Left ventricle myocardium inferior (tissue), 1 donor: ENCODE measurements at regions not wholly inside any gene's neighbourhood (a gene's known extent, or its start where the extent isn't known, plus 50 kb on each side); places are given as distances from the start of the nearest gene placed in this dataset.

Source experiments
- DNase-seq: peaks from one replicate; pipeline ENCODE4 v3.0.0-alpha.2; 2020
- H3K27ac ChIP-seq: fragments of 200-600 bp; replicated peaks from 2 replicates; pipeline ENCODE4 v1.8.0; 2021
- H3K27me3 ChIP-seq: fragments of 200-600 bp; 2 replicates; pipeline ENCODE4 v1.8.0; 2021; ENCODE audit warnings: low read depth
- H3K36me3 ChIP-seq: fragments of 200-600 bp; 2 replicates; pipeline ENCODE4 v1.8.0; 2021
- H3K4me1 ChIP-seq: fragments of 200-600 bp; 2 replicates; pipeline ENCODE4 v1.8.0; 2021
- H3K4me3 ChIP-seq: fragments of 200-600 bp; 2 replicates; pipeline ENCODE4 v1.8.0; 2021; ENCODE audit warnings: mild to moderate bottlenecking, moderate library complexity
- H3K9me3 ChIP-seq: fragments of 200-600 bp; replicated peaks from 2 replicates; pipeline ENCODE4 v1.8.0; 2021
- intact Hi-C: fragments of 100-400 bp; cut with micrococcal nuclease; formaldehyde crosslinking; loops from one replicate; pipeline ENCODE4 v1.11.0; 2022
- TF ChIP-seq, protein P1 (sequence below): fragments of 200-600 bp; IDR thresholded peaks from 2 replicates; pipeline ENCODE4 v1.8.0; 2021; ENCODE audit warnings: antibody characterized with exemption, mild to moderate bottlenecking, borderline replicate concordance
- donor health status: DM: no; HTN: yes; CAD: no; lungs with severe emphysema.

DNA sequence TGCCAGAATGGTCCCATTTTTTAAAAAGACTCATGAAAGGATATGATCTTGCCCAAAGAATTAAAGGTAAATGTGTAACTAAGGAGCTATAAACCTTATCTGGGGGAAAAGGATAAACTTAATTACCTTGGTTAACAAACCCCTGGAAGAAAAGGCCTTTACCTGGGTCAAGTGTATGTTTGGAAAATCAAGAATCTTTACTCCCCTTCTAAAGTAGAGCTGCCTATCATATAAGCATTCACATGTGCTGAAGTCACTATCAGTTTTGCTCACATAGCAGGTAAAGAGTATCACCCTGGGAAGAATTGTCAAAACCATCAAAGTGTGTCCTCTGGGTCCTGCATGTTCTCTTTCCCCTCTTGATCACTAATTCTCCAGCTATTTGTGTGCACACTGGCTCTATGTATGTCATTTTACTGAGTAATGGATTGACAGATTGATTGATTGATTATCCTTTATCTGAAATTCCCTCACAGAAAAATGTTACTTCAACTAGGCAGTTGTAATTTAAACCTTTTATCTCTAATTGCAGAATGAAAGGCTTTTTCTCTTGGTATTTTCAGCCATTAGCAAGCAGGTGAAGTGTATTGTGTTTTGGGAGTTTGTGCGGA lies 199.4 kb downstream of the NOL4 start:
- Histone ChIP-seq H3K36me3 (no peaks in the 10 kb centered on the region), H3K27ac (no peak overlapping the region), H3K9me3 (no peaks in the 10 kb centered on the region), H3K4me1 (no peaks in the 10 kb centered on the region), H3K27me3 (no peaks in the 10 kb centered on the region), H3K4me3 (no peak overlapping the region)
- intact Hi-C loops, result no loop called here
- no peak for DNase-seq
- TF ChIP-seq, protein P1, sequence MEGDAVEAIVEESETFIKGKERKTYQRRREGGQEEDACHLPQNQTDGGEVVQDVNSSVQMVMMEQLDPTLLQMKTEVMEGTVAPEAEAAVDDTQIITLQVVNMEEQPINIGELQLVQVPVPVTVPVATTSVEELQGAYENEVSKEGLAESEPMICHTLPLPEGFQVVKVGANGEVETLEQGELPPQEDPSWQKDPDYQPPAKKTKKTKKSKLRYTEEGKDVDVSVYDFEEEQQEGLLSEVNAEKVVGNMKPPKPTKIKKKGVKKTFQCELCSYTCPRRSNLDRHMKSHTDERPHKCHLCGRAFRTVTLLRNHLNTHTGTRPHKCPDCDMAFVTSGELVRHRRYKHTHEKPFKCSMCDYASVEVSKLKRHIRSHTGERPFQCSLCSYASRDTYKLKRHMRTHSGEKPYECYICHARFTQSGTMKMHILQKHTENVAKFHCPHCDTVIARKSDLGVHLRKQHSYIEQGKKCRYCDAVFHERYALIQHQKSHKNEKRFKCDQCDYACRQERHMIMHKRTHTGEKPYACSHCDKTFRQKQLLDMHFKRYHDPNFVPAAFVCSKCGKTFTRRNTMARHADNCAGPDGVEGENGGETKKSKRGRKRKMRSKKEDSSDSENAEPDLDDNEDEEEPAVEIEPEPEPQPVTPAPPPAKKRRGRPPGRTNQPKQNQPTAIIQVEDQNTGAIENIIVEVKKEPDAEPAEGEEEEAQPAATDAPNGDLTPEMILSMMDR, result no peak

DNA sequence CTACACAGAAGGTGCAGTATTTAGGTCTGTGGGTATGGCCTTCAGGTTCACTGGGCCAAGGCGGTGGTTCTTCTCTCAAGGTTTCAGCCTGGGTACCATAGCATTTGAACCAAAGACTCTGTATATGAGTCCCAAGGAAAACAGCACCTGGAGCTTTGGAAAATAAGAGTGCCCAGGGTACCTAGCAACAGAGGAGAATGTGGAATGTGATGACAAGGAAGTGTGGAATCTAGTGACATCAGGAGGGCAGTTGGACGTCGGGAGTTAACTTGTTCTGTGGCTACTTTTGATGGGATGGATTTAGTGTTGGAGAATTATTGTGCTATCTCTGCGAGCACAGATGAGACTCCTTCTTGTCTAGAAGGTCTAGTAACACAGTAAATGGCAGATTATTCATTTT lies 201.2 kb downstream of the NOL4 start:
- H3K4me3 ChIP-seq, result no peak overlapping the region
- no peaks in the 10 kb centered on the region for H3K9me3 ChIP-seq
- TF ChIP-seq, protein P1, result no peak
- no peaks in the 10 kb centered on the region for H3K27me3 ChIP-seq
- H3K4me1 ChIP-seq, result no peaks in the 10 kb centered on the region
- H3K36me3 ChIP-seq, result no peaks in the 10 kb centered on the region
- no peak for DNase-seq
- intact Hi-C loops, result no loop called here
- no peak overlapping the region for H3K27ac ChIP-seq

DNA sequence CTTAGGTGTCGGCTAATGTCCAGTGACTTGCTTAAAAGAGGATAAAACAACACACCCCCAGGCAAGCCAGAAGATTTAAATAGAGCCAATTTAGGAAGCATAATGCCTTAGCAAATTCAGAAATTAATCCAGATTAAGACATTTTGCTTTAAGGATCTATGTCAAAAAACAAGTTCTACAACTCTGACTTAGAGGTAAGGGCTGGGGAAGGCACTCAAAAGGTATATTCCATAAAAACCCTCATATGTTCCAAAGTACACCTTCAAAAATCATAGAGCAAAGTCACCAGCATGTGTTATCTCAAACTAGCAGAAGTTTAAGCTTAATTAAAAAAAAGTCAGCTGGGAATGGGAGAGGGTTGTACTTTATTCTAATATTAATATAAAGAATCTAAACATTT lies 206.4 kb downstream of the NOL4 start:
- DNase-seq, result no peak

DNA sequence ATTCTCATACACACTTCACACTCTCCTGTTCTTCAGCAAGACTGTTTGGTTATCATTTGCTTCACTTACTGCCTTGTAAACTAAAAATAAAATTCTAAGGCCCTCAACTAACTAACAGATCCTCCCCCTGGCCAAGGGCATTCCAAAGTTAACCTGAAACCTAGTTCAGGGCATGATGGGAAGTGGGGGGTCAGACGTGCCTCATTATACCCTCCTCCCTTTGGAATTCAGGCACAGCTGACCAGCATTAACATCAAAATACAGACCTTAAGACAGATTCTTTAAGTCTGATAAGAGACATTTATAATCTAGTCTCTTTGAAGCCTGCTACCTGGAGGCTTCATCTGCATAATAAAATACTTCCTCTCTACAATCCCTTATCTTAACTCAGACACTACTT lies 221.0 kb downstream of the NOL4 start:
- DNase-seq, result no peak
- H3K9me3 ChIP-seq, result no peaks in the 10 kb centered on the region
- no peaks in the 10 kb centered on the region for H3K27me3 ChIP-seq
- no peak overlapping the region for H3K4me3 ChIP-seq
- H3K36me3 ChIP-seq, result no peaks in the 10 kb centered on the region
- TF ChIP-seq, protein P1, result no peak
- no peaks in the 10 kb centered on the region for H3K4me1 ChIP-seq
- intact Hi-C loops, result no loop called here
- H3K27ac ChIP-seq, result no peak overlapping the region

More for the DNA sequence above, 206.4 kb downstream of the NOL4 start:
- TF ChIP-seq, protein P1, result no peak
- Histone ChIP-seq H3K9me3 (no peaks in the 10 kb centered on the region), H3K27me3 (no peaks in the 10 kb centered on the region), H3K27ac (no peak overlapping the region), H3K4me1 (no peaks in the 10 kb centered on the region), H3K36me3 (no peaks in the 10 kb centered on the region), H3K4me3 (no peak overlapping the region)
- intact Hi-C loops, result no loop called here

DNA sequence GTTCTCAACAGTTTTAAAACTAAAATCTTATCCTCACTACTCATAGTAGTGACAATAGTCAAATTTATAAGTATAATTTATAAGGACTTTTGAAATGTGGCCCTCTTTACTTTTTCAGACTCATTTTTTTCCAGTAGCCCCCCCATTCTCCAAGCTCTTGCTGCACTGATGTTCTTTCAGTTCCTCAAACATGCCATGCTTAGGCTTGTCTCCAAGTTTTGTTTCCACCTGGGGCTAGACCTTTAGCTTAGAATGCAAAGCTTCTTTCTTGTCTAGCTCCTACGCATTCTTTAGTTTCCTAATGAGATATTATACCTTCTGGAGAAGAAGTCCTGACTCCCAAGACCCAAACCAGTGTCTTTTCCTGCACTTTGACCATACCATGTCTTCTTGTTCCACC lies 222.6 kb downstream of the NOL4 start:
- Histone ChIP-seq H3K9me3 (peaks cover 3% of the 10 kb centered on the region), H3K4me1 (no peaks in the 10 kb centered on the region), H3K27ac (no peak overlapping the region), H3K27me3 (no peaks in the 10 kb centered on the region), H3K4me3 (no peak overlapping the region), H3K36me3 (no peaks in the 10 kb centered on the region)
- TF ChIP-seq, protein P1, result no peak
- DNase-seq, result no peak
- intact Hi-C loops, result no loop called here
